GM18498 (cell line): ENCODE measurements at regions not wholly inside any gene's neighbourhood (a gene's known extent, or its start where the extent isn't known, plus 50 kb on each side); places are given as distances from the start of the nearest gene placed in this dataset.

ENCODE experiments used
- ATAC-seq: cut with Tn5 transposase; IDR thresholded peaks from one replicate; pipeline ENCODE4 v1.9.1; 2021; ENCODE audit warnings: mild to moderate bottlenecking, moderate library complexity; ENCODE audit not compliant: unreplicated experiment

DNA sequence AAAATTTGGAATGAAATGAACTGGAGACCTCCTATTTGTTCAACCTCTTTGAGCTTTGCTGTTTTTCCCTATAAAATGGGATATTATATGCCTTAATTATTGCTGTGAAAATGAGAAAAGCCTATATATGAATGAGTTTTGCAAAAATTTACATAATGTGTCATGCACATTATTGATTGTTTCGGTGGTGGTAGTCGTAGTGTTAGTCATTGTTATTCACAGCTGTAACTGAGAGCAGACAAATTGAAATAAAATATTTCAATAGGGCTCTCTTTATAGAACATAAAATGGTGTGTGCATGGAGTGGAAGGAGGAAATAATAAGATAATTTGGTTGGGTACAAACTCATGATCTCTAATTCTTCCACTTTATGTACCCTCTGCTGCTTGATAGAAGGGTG, 153.7 kb upstream of the GADL1 start:
- ATAC-seq, result no peak

- no peak for ATAC-seq
Measured at GRCh38 chr3:31050296-31050695, 155.8 kb upstream of the GADL1 start.

DNA sequence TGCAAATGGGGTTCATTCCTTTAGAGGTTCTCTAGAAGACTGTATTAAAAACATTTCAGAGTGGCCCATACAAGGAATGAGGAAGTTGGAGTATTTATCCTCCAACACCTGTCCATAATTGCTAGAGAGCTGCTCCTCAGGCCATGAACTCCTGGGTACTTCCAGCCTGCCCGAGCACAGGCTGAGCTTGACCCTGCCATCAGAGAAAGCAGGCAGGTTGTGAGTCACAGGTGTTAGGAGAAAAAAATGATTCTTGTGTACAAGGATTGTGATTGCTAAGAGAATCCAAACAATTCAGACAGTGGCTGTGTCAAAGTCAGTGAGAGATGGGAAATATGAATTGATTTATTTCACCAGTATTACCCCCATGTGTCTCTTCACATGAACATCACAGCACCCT, 156.8 kb upstream of the GADL1 start:
- no peak for ATAC-seq

GRCh38 chr3:31053299-31053698, 158.8 kb upstream of the GADL1 start:
- ATAC-seq, result no peak

GRCh38 chr3:31054032-31054431, 159.6 kb upstream of the GADL1 start:
- no peak for ATAC-seq

DNA sequence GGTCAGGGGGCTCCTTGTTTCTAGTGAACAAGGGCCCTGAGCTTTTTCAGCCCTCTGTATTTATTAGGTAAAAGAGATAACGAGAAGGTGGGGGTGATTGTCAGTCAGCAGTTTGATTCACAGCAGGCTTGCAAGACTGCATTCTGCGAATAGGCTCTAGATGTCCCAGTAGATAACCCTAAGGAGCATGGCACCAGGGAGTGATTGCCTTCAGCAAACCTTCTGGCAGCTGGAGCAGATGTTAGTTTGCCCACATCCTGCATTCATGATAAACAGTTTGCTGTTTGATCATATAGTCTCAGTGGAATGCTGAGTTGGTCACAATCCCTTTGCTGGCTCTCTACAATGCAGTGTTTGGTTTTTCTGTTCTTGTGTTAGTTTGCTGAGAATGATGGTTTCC, 161.3 kb upstream of the GADL1 start:
- no peak for ATAC-seq

- no peak for ATAC-seq
Measured at GRCh38 chr3:31057891-31058290, 163.4 kb upstream of the GADL1 start.

DNA sequence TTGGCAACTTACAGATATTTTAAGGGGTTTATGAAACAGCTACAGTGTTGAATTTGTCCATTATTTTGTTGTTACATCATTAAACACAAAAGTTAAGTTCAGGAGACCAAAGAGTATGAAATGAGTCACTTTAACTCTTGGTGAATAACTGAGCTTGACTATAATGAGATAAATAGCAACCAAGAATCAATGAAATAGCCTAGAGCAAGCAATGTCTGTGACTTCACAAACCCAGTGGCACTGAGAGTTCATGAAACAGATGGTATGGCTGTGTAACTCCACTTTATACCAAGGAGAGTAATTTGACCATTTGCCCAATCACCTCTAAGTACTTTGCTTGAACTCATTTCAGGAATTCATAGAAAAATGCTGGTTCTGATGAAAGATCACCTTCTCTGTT, 169.6 kb upstream of the GADL1 start:
- no peak for ATAC-seq

DNA sequence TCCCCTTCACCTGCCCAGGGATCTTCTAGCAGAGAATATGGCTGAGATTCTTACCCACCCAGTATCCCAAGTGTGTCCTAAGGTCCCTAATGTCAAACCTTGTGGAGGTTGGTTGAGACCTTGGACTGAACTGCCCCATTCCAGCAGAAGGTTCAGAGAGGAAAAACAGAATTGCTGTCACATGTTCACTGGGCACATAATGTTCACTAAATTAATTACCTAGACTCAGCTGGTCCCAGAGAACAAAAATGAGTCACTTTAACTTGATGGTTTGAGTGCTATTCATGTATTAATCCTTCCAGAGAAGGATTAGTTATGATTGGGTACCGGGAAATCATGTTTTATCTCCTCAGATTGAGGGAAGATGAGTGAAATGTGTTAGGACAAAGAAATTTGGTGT, 171.3 kb upstream of the GADL1 start:
- no peak for ATAC-seq

DNA sequence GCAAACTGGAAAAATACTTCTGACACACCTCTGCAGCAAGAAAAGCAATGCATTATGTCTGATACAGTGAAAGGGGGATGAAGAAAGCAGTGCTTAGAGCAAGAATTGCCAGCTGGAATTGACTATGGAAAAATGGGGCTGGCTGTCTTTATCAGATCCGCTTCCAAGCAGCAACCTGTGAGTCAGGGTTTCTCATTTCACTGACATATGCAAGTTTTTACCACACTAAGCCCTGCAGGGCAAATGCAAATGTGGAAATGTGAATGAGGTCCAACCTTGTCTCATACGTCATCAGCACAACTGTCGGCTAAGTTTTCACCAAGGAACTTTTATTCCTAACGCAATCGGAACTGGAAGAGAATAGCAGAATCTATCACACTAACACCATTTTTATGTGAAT, 172.5 kb upstream of the GADL1 start:
- ATAC-seq, result no peak

GRCh38 chr3:31075471-31075870, 181.0 kb upstream of the GADL1 start:
- no peak for ATAC-seq

- ATAC-seq, result no peak
Measured at GRCh38 chr3:31075876-31076275, 181.4 kb upstream of the GADL1 start.

GRCh38 chr3:31077021-31077601, 182.7 kb upstream of the GADL1 start:
- no peak for ATAC-seq

GRCh38 chr3:31077826-31078225, 183.4 kb upstream of the GADL1 start:
- no peak for ATAC-seq

DNA sequence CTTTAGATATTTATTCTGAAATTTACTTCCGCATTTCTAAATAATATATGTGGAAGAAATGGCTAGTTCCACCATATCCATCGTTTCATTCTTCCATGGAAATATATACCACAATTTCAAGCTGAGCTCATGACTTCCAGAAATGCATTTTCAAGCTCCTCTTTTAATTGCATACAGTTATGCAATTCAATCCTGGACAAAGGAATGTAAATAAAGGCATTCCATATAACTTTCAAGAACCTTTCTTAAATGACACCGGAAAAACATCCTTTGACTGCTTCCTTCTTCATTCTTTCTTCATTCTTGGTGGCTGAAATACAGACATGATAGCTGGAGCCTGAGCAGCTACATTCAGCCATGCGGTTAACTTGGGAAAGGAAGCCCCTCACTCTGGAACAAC, 185.2 kb upstream of the GADL1 start:
- no peak for ATAC-seq

- ATAC-seq, result no peak
Measured at GRCh38 chr3:31081018-31081662, 186.7 kb upstream of the GADL1 start.

GRCh38 chr3:31086148-31086547, 191.7 kb upstream of the GADL1 start:
- no peak for ATAC-seq

DNA sequence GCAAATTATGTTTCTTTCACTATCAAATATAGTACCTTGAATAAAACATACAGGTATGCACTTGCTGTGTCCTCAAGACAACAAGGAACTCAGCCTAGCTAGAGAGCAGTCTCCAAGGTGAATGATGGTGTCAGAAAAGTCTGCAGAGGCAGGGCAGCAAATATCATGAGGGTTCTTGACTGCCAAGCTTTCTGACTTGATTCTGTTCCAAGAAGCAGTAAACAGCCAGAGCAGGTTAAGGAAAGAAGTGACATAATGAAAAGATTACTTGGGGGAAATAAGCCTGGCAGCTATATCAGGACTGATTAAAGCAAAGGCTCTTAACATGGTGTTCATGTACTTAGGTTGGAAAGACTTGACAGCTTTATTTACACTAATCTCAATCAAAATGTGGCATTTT, 192.2 kb upstream of the GADL1 start:
- ATAC-seq, result no peak

DNA sequence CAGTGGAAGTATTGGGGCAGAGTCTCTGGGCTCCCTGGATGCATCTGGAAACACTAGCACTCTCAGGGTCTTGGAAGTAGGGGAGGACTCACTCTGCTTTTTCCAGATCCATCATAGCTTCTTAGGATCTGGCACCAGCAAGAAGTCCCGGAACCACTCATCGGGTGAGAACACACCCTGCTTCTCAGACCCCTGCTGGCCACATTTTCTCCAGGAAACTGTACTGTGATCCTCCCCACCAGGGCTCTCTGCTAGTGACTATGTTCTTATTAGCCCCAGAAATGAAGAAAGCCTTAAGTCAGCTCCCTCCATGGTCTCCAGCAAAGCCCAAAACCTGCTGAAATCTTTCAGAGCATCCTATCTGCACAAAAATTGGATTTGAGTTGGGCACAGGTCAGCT, 197.3 kb upstream of the GADL1 start:
- ATAC-seq, result no peak

DNA sequence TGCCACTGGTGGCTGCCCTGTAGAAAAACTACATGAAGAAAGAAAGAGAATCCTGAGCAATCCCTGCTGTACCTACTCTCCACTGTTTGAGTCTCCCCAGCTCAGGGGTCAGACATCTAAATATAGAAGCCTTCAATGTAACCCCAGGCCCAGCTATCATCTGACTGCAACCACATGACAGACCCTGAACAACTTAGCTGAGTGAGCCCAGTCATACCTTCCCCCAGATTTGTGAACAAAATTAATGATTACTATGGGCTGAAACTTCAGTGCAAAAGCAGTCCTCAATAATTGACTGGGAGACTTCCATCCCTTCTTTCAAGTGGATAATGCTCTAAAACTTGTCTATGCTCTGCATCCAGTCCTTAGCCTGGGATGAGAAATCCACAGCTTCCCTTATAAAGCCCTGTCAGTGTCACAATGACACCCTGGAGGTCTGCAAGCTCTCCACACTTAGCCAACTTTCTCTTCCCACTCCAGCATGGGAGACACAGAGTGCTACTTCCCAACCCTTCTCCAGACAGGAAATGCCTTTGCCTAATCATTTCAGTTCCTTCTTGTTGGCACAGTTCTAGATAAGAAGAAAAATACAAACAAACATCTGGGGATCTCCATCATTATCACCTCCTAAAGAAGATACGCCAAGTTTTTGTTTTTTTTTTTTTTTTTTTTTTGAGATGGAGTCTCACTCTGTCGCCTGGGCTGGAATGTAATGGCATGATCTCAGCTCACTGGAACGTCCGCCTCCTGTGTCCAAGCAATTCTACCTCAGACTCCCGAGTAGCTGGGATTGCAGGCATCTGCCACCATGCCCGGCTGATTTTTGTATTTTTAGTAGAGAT, 198.5 kb upstream of the GADL1 start:
- no peak for ATAC-seq

- ATAC-seq, result no peak
Measured at GRCh38 chr3:31093606-31094005, 199.1 kb upstream of the GADL1 start.

GRCh38 chr3:31094048-31094447, 199.6 kb upstream of the GADL1 start:
- no peak for ATAC-seq
